ENCODE measurements at regions not wholly inside any gene's neighbourhood (a gene's known extent, or its start where the extent isn't known, plus 50 kb on each side); places are given as distances from the start of the nearest gene placed in this dataset.

- H3K27ac ChIP-seq = no peak overlapping the region
- no peaks in the 10 kb centered on the region for H3K4me1 ChIP-seq
- no peak for DNase-seq
- H3K9me3 ChIP-seq = no peaks in the 10 kb centered on the region
- no peaks in the 10 kb centered on the region for H3K36me3 ChIP-seq
- TF ChIP-seq CTCF (IDR thresholded peaks at IDR 0.05) (no peak), POLR2A (IDR thresholded peaks at IDR 0.05) (no peak), POLR2AphosphoS5 (IDR thresholded peaks at IDR 0.05) (no peak), EP300 (IDR thresholded peaks at IDR 0.05) (no peak)
- no peaks in the 10 kb centered on the region for H3K27me3 ChIP-seq
- no peak for ATAC-seq (ENCODE audit: low FRiP score in 2 of 2)
- H3K4me3 ChIP-seq = no peak overlapping the region
These were observed 87.8 kb upstream of the DOCK10 start for GRCh38 chr2:225130093-225130492.

- ATAC-seq (ENCODE audit: low FRiP score in 2 of 2) (no peak), DNase-seq (no peak)
- TF ChIP-seq POLR2AphosphoS5 (IDR thresholded peaks at IDR 0.05) = no peak
- TF ChIP-seq CTCF (IDR thresholded peaks at IDR 0.05) = no peak
- TF ChIP-seq POLR2A (IDR thresholded peaks at IDR 0.05) = no peak
- TF ChIP-seq EP300 (IDR thresholded peaks at IDR 0.05) = no peak
- Histone ChIP-seq H3K36me3 (no peaks in the 10 kb centered on the region), H3K27ac (no peak overlapping the region), H3K9me3 (no peaks in the 10 kb centered on the region), H3K4me3 (no peak overlapping the region), H3K27me3 (no peaks in the 10 kb centered on the region), H3K4me1 (no peaks in the 10 kb centered on the region)
- WGBS, 2 donors = 80 to 81% methylated on average over 7 of the region's 7 CpGs
These were observed 82.2 kb upstream of the DOCK10 start for GRCh38 chr2:225124311-225125017.

GRCh38 chr2:225122583-225123486 lies 80.6 kb upstream of the DOCK10 start:
- Histone ChIP-seq H3K27ac (no peak overlapping the region), H3K4me1 (no peaks in the 10 kb centered on the region), H3K36me3 (no peaks in the 10 kb centered on the region), H3K9me3 (no peaks in the 10 kb centered on the region), H3K27me3 (no peaks in the 10 kb centered on the region), H3K4me3 (no peak overlapping the region)
- TF ChIP-seq EP300 (IDR thresholded peaks at IDR 0.05) = no peak
- peak in 2 of 6 experiments; percentile 13 to 21 for TF ChIP-seq CTCF (IDR thresholded peaks at IDR 0.05)
- WGBS, 2 donors = 62 to 67% methylated on average over 15 of the region's 15 CpGs
- ATAC-seq (ENCODE audit: low FRiP score in 2 of 2) (no peak), DNase-seq (no peak)

DNA sequence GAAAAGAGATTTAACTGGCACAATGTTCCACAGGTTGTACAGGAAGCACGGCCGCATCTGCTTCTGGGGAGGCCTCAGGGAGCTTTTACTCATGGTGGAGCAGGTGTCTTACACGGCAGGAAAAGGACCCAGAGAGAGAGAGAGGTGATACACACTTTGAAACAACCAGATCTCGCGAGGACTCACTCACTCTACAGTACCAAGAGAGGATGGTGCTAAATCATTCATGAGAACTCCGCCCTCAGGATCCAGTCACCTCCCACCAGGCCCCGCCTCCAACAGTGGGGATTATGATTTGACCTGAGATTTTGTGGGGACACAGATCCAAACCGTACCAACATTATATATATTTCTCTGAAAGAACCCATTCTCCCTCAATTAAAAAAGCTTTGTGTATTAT lies 79.7 kb upstream of the DOCK10 start:
- Histone ChIP-seq H3K9me3 (no peaks in the 10 kb centered on the region), H3K36me3 (no peaks in the 10 kb centered on the region), H3K4me3 (no peak overlapping the region), H3K27ac (no peak overlapping the region), H3K27me3 (no peaks in the 10 kb centered on the region), H3K4me1 (peaks cover 0 to 5% (median 2%) of the 10 kb centered on the region in 4 donors)
- TF ChIP-seq POLR2AphosphoS5 (IDR thresholded peaks at IDR 0.05) = no peak
- TF ChIP-seq EP300 (IDR thresholded peaks at IDR 0.05) = no peak
- TF ChIP-seq CTCF (IDR thresholded peaks at IDR 0.05) = no peak
- no peak for TF ChIP-seq POLR2A (IDR thresholded peaks at IDR 0.05)
- 79 to 89% methylated on average over 8 of the region's 8 CpGs for WGBS, 2 donors
- ATAC-seq (ENCODE audit: low FRiP score in 2 of 2) (no peak), DNase-seq (no peak)

Data from upper lobe of left lung (tissue), 6 donors.